OCI-LY7 (cell line): ENCODE measurements at regions not wholly inside any gene's neighbourhood (a gene's known extent, or its start where the extent isn't known, plus 50 kb on each side); places are given as distances from the start of the nearest gene placed in this dataset.

Experiments
- EZH2phosphoT487 ChIP-seq: fragments of 200-600 bp; sonication (generic); IDR thresholded peaks from 2 replicates; pipeline ENCODE4 v1.6.1; 2018; ENCODE audit warnings: low read depth, borderline replicate concordance, mild to moderate bottlenecking, mixed run types, antibody characterized with exemption, low read length, moderate library complexity, mixed read lengths
- TF ChIP-seq, protein P1 (sequence below): fragments of 200-600 bp; sonication (generic); conservative IDR thresholded peaks from 2 replicates; pipeline ENCODE4 v1.5.1; 2014; ENCODE audit warnings: mild to moderate bottlenecking, antibody characterized with exemption, low read length, moderate library complexity, mixed read lengths

- TF ChIP-seq, protein P1, sequence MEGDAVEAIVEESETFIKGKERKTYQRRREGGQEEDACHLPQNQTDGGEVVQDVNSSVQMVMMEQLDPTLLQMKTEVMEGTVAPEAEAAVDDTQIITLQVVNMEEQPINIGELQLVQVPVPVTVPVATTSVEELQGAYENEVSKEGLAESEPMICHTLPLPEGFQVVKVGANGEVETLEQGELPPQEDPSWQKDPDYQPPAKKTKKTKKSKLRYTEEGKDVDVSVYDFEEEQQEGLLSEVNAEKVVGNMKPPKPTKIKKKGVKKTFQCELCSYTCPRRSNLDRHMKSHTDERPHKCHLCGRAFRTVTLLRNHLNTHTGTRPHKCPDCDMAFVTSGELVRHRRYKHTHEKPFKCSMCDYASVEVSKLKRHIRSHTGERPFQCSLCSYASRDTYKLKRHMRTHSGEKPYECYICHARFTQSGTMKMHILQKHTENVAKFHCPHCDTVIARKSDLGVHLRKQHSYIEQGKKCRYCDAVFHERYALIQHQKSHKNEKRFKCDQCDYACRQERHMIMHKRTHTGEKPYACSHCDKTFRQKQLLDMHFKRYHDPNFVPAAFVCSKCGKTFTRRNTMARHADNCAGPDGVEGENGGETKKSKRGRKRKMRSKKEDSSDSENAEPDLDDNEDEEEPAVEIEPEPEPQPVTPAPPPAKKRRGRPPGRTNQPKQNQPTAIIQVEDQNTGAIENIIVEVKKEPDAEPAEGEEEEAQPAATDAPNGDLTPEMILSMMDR = no peak
- TF ChIP-seq EZH2phosphoT487 = no peak
These were observed 114.2 kb downstream of the RAP2A start for GRCh38 chr13:97548138-97548537.
